ENCODE measurements at regions not wholly inside any gene's neighbourhood (a gene's known extent, or its start where the extent isn't known, plus 50 kb on each side); places are given as distances from the start of the nearest gene placed in this dataset.

DNA sequence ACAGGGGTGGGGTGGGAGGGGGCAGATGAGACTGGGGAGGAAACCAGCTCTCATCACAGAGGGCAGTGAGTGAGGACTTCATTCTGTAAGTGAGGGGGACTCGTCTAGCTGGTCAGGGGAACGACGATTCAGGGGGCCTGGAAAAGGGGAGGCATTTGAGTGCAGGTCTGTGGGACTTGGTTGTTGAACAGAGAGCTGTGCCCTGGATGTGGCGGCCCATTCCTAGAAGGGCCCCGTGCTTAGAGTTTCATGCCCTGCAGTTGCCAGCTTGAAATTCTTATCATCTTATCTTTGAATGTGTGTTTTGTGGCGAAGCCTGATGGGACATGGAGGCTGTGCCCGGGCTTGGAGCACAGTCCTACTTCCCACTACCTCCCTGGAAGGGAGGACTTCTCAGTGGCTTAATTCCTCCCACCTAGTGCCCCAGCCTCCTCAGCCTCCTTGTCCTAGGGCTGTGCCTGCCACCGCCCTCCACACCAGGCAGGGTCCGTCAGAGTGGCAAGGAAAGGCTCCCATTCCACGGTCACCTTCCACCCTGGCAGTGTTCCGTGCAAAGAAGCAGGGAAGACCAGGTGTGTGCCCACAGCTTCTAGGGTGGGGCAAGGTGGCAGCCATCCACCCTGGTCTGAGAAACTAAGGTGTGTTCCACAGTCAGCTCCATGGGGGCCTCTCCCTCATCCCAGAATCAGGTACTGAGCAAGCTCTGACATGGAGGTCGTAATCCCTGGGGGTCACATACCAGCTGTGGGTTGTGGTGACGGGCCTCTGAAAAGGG, 59.7 kb upstream of the LMO1 start:
- DNase-seq, result no peak

DNA sequence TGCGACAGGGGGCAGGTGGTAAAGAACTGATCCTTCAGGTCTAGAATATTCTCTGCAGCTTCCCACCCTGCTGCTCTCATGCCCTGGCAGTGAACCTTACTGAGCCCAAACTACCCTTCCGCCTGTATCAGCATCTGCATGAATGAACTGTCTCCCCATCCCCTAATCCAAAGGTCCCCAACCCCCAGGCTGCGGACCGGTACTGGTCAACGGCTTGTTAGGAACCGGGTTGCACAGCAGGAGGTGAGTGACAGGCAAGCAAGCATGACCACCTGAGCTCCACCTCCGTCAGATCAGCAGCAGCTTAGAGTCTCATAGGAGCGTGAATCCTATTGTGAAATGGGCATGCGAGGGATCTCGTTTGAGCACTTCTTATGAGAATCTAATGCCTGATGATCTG, 58.2 kb upstream of the LMO1 start:
- DNase-seq, result no peak

DNA sequence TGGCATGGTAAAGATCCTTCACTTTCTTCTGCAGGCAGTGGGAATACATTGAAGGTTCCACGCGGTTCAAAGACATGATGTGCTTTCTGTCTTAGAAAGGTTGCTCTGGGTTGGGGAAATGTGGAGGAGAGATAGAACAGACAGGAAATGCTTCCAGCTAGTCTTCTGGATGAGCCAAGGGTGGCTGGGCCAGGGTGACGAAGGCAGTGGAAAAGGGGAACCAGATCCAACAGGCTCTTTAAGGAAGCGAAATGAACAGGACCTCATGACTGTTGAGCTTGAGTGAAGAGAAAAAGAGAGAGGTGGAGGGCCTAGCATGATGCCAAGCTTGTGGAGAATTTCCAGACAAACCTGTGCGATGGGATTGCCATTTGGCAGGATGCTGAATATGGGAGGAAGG, 56.4 kb upstream of the LMO1 start:
- no peak for DNase-seq

DNA sequence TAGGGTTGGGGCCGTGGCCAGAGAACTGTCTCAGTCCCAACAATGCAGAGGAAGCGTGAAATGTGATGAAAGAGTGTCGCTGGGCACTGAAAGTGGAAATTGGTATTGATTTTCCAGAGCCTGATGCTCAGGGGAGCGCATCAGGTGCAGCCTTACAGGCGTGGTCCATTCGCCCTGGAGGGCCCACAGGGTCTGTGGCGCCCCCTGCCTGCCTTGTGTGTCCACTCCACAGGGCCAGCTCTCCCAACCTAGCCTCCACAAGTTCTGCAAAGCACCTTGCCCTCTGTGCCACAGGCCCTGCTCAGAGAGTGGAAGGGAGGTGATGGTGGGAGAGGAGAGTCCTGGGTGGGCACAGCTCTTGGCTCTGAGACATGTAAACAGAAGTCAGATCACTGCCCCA, 54.9 kb upstream of the LMO1 start:
- DNase-seq, result no peak

DNA sequence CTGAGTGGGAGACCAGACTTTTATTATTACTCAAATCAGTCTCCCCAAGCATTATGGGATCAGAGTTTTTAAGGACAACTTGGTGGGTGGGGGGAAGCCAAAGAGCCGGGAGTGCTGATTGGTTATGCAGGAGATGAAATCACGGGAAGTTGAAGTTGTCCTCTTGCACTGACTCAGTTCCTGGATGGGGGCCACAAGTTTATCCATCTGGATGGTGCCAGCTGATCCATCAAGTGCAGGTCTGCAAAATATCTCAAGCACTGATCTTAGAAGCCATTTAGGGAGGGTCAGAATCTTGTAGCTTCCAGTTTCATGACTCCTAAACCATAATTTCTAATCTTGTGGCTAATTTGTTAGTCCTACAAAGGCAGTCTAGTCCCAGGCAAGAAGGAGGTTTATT, 53.5 kb upstream of the LMO1 start:
- no peak for DNase-seq

DNA sequence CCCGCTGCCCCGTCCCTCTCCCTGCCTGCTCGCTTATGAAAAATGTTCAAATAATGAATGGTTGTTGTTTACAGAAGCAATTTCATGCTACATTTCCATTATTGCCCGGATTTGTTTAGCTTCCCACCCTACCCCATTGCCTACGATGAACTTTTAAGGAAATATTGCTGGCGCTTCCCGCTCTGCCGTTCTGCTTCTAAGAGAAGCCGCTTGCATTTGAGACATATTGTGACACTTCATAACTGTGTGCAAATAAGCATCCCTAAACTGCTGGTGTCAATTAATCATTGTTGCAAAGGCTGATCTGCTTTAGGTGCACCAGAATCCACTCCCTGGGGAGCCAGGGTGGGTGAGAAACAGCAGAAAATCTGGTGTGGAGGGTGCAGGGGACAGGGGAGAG, 52.3 kb upstream of the LMO1 start:
- no peak for DNase-seq

DNA sequence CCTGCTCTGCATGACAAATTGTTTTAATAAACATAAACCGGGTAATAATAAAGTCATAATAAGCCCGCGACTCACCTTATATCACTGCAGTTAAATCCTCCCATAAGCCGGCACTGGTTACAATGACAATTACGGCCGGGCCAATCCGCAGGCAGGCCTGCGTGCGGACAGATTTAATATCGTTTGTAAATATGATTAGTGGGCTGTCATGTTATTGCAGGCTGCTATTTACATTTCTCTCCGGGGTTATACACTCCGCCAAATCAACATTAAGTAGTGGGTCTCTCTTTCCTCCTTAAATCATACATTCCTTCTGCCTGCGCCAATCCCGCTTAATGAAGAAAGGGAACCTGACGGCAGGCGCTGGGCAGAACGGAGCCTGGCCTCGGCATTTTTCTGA, 51.8 kb upstream of the LMO1 start:
- DNase-seq, result no peak

DNA sequence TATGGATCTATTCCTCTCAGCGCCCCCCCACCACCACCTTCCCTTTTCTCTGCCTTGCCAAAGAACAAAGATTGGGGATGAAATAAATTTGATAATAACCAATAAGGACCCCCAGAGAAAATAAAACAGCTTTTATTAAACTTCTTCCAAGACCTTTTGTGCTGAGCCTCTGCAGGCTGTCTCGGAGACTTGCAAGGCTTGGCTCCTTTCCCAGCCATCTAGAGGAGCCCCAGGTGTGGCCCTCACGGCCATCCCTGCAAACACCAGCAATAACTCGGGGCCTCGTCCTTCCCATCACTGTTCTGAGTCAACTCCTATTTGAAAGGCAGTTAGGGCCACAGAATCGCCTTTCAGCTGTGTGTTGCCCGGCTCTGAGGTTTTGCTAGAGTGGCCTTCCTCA, 51.2 kb upstream of the LMO1 start:
- DNase-seq, result no peak

DNA sequence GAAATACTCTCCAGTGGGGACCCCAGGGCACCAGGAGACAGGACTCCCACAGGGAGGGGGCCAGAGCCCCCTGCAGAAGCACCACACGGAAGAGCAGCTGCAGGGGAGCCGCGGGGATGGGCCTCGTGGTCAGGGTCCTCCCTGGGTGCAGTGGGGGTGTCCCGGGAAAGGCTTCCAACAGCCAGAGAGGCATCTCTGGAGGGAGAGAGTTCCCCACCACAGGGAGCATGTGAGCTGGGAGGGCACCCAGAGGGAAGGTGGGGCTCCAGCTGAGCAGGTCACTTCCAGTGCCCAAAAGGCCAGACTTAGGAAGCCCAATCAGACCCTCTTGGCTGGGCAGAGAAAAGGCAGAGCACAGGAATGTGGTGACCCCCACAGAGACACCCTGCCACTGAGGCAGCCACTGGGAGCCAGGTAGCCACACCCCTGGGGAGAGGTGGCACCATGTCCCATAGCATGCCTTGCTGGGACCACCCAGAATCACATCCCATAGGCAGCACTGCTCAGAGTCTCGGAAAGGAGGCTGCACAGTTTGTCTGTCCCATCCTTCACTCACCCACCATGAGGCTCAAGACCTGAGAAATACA, 49.9 kb upstream of the LMO1 start:
- no peak for DNase-seq
